ENCODE measurements at regions not wholly inside any gene's neighbourhood (a gene's known extent, or its start where the extent isn't known, plus 50 kb on each side); places are given as distances from the start of the nearest gene placed in this dataset.

DNA sequence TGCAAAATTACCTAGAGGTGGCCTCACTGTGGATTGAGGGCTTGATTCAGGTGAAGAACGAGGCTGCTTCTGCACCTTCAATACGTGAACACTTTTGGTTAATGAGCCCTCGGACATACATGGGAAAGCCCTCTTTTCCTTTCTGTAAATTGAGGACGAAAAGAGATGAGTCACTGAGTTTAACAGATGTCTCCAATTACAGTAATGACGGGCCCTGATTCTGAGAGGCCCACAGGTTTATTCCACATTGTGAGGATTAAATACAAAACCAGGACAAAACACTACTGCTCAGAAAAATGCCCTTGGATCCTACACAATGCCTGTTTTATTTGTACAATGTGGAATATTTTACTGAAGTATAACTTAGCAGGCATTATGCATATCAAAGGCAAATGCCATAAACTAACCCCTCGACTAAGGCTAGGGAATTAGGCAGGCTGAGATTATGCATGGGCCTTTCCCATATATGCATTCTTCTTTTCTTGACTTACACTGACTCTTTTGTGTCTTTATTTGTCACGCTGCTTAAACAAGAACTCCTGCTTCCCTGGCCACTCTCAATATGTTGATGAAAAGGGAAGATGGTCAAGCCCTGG is 819.9 kb downstream of the OLFM4 start:
- DNase-seq (ENCODE audit: low read depth in 2 of 2), result no peak

DNA sequence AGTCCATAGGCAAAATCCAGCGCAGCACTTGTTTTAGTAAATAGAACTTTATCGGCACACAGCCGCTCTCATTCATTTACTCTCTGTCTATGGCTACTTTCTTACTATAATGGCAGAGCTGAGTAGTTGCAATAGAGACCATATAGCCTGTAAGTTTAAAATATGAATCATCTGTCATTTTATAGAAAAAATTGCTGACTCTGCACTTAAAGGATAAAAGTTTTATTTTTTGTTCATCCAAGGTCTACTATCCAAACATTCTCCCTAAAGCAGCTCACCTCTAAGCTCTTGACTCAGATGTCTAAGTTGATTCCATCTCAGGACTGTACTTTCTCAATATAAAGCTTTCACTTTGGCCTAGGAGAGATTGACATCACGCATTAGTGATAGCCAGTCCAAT is 825.7 kb downstream of the OLFM4 start:
- no peak for DNase-seq (ENCODE audit: low read depth in 2 of 2)

DNA sequence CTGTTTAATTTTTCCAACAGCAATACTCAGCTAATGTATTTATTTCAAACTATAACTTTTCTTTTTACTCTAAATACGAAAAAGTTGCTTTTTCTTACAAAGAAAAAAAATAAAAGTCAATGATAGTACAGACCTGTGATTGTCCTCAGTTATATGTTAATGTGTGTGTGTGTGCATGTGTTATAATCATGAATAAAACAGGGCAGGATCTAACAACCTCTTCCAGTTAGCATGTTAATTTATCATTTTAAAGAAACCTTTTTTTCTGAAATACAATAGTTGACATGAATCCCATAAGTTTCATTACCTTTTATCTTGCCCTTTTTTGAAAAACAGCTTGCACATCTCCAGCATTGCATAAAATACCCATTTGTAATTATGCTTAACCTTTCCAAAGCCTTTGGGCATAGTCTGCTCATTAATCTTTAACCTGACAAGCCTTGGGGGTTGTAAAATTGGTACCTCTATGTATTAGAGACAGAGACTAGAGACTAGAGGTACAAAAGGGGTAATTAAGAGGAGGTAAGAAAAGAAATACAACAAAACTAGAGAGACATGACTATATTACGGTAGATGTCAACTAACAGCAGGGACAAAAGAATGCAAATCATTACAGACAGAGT is 828.1 kb downstream of the OLFM4 start:
- DNase-seq (ENCODE audit: low read depth in 2 of 2), result no peak

DNA sequence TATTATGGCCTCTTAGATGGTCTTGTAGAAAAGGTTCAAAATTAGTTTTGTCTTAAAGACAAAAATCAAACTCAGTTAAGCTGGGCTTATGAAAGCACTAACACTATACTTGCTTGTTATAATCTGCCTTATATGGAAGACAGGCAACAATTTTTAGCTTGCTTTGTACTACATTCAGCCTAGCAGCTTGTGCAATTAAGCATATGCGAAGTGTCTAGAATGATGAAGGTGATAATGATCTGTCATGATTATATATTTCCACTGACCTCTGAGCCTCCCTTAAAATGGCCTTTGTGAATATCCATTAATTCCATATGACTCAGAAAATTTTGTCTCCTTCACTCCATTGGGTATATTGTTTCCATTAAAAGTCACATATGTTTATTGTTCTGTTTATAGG is 834.9 kb downstream of the OLFM4 start:
- DNase-seq (ENCODE audit: low read depth in 2 of 2), result no peak

DNA sequence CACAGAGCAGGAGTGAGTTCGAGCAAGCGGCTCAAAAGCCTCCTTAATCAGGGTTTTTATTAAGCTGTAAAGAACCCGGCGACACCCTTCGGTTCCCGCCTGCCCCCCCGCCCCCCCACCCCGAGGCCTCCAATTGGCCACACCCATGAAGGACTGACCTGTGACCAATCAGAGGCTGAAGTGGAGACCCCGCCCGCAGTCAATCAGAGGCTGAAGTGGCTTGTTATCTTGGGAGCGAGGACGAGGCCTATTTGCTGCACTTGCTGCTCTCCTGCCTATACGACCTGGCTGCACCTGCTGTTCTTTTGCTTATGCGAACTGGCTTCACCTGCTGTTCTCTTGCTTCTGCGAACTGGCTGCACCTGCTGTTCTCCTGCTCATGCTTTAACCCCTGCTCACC is 844.9 kb downstream of the OLFM4 start:
- DNase-seq (ENCODE audit: low read depth in 2 of 2), result no peak

DNA sequence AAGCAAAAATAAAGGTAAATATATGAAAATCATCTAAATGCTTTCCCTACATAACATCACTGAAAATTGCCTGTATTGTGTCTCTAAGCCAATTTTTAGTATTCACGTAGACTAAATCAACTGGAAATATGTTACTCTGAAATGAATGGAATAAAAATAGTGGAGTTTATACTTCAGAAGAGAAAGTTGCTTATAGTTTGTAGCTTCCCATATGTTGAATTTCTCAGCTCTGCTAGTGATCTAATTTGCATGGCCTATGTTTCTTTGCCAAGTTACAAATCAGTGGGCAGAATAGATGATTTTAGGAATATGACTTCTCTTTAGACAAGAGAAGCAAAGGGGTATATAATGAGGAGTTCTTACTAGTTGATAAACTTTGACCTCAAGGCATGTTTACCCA is 850.2 kb downstream of the OLFM4 start:
- DNase-seq (ENCODE audit: low read depth in 2 of 2), result no peak

DNA sequence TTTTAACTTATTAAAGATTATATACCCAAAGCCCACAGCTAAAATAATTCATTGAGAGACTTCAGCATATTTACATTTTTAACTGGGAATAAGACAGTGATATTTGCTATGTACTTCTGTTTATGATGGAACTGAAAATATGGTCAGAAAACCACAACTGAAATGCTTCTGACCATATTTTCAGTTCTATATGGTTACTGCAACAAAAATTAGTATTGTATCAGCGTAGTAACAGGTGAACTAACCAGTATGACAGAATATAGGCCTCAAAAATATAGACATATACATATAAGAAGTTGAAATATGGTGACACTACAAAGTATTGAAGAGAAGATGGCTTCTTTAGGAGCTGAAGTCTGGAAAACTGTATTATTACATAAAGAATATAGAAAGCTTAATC is 857.4 kb downstream of the OLFM4 start:
- no peak for DNase-seq (ENCODE audit: low read depth in 2 of 2)

DNA sequence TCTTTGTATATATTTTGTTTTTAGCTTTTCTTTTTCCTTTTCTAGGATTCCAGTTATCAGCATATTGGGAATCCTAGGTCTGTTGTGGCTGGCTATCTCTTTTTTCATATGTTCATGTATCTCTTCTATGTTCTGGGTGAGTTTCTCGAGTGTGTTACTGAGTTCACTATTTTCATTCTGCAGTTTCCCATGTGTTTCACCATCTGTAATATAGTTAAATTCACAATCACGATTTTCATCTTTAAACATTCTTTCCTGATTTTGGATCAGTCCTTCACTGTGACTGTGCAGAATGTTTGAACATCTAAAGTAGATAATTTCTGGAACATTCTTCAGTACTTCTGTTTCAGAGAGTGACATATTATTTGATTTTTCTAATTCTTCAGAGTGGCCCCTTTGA is 862.1 kb downstream of the OLFM4 start:
- no peak for DNase-seq (ENCODE audit: low read depth in 2 of 2)

DNA sequence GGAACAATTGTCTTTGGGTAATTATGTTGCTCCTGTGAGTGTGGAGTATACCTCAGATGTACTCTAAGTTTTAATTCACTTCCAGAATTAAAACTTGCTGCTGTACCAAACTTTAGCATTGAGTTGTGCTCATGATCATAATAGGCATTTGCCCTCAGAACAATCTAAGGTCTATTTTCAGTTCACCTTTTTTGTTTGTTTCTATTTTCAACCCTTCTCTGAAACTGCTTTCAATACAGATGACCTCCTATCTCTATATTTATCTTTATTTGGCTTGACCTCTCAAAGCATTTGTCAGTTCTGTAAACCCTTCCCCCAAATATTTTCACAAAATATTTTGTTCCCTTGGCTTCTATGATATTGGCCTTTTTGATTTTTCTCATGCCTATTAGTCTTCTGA is 873.0 kb downstream of the OLFM4 start:
- DNase-seq (ENCODE audit: low read depth in 2 of 2), result no peak

DNA sequence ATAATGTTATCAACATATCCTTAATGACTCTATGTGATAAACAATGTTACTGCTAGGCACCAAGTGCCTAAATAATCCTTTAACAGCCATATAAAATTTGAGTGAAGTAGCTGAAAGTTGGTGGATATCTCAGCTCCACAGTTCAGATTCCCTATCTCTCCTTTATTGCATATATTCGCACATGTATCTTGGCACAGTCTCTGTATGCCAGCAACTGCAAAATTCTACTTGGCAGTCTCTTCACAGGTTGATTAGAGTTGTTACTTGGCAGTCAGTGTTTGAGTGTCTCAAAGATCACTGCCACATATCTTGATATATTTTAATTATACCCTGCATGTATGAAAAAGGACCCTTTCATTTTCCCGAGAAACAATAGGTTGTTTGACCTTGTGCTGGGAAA is 879.3 kb downstream of the OLFM4 start:
- DNase-seq (ENCODE audit: low read depth in 2 of 2), result no peak

DNA sequence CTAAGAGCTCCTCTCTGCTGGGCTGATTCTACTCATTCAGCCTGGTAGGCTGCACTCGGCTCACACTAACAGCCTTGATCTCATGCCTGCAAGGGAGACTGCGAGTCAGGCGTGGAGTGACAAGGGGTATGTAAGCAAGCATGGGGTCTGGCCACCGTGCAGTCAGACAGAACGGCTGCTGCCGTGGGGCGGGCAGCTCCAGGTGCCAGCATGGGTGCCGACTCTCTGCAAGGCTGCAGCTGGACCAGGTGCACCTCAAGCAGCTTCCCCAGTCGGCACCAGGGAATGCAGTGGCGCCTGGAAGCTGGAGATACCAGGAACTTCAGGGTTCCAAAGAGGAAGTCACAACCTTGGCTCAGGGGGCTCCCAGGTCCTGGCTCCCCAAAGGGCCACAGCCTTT is 892.3 kb downstream of the OLFM4 start:
- DNase-seq (ENCODE audit: low read depth in 2 of 2), result no peak

DNA sequence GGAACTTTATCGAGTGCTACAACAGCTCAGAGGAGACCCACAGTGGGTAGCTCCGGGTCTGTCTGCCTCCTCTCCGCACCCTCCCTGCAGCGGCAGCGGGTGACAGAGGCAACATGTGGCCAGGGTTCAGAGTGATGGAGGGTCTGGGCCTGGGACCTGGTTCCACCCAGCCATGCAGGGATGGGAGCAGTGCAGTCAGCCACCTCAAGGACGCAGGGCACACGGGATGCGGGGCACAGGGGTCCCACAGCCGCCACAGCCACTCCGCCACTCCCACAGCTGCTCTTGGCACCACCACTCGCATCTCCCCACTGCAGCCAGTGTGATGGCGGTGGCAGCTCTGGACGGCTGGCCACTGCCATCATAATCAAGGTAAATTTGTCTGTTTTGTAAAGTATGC is 892.9 kb downstream of the OLFM4 start:
- no peak for DNase-seq (ENCODE audit: low read depth in 2 of 2)

DNA sequence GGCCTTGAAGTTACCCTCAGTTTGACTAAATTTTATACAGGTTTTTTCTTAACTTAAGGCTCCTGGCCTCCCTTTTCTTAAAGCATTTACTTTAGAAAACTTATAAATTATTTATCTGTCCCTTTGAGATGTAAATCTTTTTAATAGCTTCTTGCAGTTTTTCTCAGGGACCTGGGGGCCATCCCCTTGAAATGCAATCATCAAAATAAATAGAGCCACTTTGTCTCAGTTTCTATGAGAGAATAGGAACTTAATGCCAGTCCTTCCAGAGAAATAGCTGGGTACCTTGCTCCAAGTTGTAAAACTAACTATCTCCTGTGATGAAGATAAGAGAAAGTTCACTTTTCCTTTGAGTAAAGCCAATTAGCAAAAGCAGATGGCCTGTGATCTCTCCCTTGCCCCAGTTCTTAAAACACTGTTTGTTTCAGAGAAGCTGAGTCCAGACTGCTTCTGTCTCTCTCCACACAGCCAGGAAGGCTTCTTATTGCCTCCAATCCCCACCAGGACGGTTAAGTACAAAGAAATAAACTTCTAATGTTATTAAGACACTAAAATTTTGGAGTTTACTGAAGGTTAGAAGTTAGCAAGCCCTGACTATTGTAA is 913.1 kb downstream of the OLFM4 start:
- no peak for DNase-seq (ENCODE audit: low read depth in 2 of 2)

DNA sequence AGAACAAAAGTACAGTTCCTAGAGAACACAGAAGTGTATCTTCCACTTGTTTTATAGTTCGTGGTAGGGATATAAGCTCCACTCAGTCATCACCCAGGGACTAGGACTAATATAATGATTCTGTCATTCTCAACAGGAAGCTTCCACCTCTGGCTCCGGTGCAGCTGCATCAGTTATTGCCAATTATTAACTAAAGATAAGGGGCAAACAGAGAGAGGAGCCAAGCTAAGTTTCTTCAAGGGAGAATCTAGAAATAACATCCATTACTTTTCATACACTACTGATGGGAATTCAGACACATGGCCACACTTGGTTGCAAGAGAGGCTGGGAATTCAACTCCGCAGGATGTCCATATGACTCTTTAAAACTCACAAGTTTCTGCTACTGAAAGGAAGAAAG is 917.9 kb downstream of the OLFM4 start:
- no peak for DNase-seq (ENCODE audit: low read depth in 2 of 2)

DNA sequence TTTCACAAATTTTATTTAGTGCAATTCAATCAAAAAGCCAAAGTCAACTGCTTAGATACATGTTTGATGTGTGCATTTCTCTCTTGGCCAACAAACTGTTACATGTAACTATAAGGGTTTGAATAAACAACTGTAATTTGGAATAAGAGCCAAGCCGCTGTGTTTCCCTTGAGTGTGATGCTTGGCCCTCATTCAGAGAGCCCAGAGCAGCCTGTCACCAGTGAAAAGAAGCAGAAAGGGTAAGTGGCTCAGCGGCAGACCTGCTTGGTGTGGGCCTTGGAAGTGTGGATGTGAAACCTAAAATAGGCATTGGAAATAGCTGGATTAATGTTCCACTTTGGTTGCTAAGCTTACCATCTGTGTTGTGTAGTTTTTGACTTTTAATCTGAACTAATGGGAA is 924.6 kb downstream of the OLFM4 start:
- no peak for DNase-seq (ENCODE audit: low read depth in 2 of 2)

Data from stimulated activated CD4-positive, alpha-beta T cell treated with anti-CD3 and anti-CD28 coated beads, Interleukin-4, amount 100 ng/mL, for 48 hours (primary cell).